Muscle layer of colon (tissue), 2 donors: ENCODE measurements at regions not wholly inside any gene's neighbourhood (a gene's known extent, or its start where the extent isn't known, plus 50 kb on each side); places are given as distances from the start of the nearest gene placed in this dataset.
A peak's percentile ranks its signal among the peaks of the same experiment; 100 is the strongest.

Experiments
- H3K27ac ChIP-seq: one replicate; pipeline ENCODE4 v1.7.0; 2013; ENCODE audit warnings: low read depth, mild to moderate bottlenecking, low read length, moderate library complexity
- H3K27me3 ChIP-seq, 2 donors: one replicate each; pipeline ENCODE4 v1.7.0; 2013; ENCODE audit warnings: low read length in 2 of 2, mild to moderate bottlenecking in 2 of 2; ENCODE audit not compliant: insufficient read depth in 2 of 2, control insufficient read depth in 1 of 2
- H3K36me3 ChIP-seq: one replicate; pipeline ENCODE4 v1.7.0; 2013; ENCODE audit warnings: mild to moderate bottlenecking, low read length; ENCODE audit not compliant: insufficient read depth
- H3K4me1 ChIP-seq: one replicate; pipeline ENCODE4 v1.7.0; 2013; ENCODE audit warnings: mild to moderate bottlenecking, low read length; ENCODE audit not compliant: insufficient read depth
- H3K4me3 ChIP-seq, 2 donors: one replicate each; pipeline ENCODE4 v1.7.0; 2013; ENCODE audit warnings: low read length in 2 of 2, low read depth in 1 of 2, mild to moderate bottlenecking in 1 of 2, moderate library complexity in 1 of 2
- H3K9ac ChIP-seq: one replicate; pipeline ENCODE4 v1.7.0; 2013; ENCODE audit warnings: low read length
- H3K9me3 ChIP-seq: one replicate; pipeline ENCODE4 v1.7.0; 2013; ENCODE audit warnings: mild to moderate bottlenecking, low read length
- donor health status: abdominal sarcoma.
- donor health status: Adenocarcinoma of cecum.

DNA sequence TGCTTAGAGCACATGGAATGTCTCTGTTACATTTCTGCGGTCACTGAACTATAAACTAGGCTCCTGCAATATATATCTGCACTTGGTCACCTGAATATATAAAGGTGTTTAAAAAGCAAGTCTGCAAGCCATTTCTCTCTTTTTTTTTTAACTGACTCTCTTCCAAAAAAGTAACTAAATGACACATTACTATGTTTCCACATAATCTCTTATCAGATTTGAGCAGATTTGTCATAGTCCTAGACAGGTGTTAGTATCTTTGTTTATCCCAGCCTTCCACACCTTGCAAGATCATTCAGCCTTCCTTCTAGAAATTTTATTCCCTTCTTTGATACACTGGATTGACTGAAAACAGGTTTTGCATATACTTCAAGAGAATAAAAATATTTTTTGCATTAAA, 86.7 kb upstream of the KLF7 start:
- H3K27me3 ChIP-seq: no peaks in the 10 kb centered on the region
- peaks cover 32% of the 10 kb centered on the region for H3K4me1 ChIP-seq
- no peak overlapping the region for H3K27ac ChIP-seq
- H3K4me3 ChIP-seq: no peak overlapping the region
- H3K9me3 ChIP-seq: no peaks in the 10 kb centered on the region
- H3K36me3 ChIP-seq: no peaks in the 10 kb centered on the region
- no peak overlapping the region for H3K9ac ChIP-seq

DNA sequence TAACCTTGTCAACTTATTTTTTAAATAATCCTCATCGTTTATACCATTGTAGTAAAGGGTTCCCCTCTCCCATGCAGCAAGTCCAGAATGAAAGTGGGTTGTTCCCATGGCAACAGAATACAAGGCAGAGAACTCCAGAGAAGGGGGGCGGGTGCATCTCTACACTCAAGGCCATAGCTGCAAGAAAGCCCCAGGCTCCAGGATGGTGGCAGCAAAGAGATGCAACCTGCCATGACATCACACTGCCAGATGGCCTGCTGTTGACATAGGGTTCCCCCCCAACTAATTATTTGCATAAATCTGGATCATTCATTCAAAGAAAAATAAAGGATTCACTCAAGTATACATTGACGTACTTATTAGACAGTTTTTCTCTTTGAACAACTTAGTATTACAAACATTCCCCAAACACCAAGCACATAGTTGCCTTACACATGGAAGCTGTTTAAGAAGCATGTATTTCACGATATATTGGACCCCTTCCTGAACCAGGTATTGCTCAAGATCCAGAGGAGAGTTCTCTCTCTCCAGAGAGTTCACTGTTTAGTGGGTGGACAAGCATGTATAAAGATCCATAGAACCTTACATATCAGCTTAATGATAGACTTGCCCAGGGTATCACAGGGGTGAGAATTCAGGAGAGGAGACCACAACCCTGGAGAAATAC, 87.4 kb upstream of the KLF7 start:
- H3K27ac ChIP-seq: no peak overlapping the region
- H3K9me3 ChIP-seq: no peaks in the 10 kb centered on the region
- no peak overlapping the region for H3K4me3 ChIP-seq
- H3K9ac ChIP-seq: no peak overlapping the region
- H3K36me3 ChIP-seq: no peaks in the 10 kb centered on the region
- peaks cover 39% of the 10 kb centered on the region for H3K4me1 ChIP-seq
- no peaks in the 10 kb centered on the region for H3K27me3 ChIP-seq

GRCh38 chr2:207253666-207254345, 88.1 kb upstream of the KLF7 start:
- no peaks in the 10 kb centered on the region for H3K36me3 ChIP-seq
- H3K9ac ChIP-seq: no peak overlapping the region
- H3K27ac ChIP-seq: no peak overlapping the region
- H3K27me3 ChIP-seq: no peaks in the 10 kb centered on the region
- no peak overlapping the region for H3K4me3 ChIP-seq
- no peaks in the 10 kb centered on the region for H3K9me3 ChIP-seq
- H3K4me1 ChIP-seq: peaks cover 46% of the 10 kb centered on the region

- Histone ChIP-seq H3K27me3 (no peaks in the 10 kb centered on the region), H3K4me1 (peaks cover 57% of the 10 kb centered on the region), H3K9me3 (no peaks in the 10 kb centered on the region), H3K36me3 (no peaks in the 10 kb centered on the region), H3K4me3 (no peak overlapping the region), H3K9ac (no peak overlapping the region), H3K27ac (no peak overlapping the region)
Observed at GRCh38 chr2:207254591-207255464, 89.1 kb upstream of the KLF7 start.

DNA sequence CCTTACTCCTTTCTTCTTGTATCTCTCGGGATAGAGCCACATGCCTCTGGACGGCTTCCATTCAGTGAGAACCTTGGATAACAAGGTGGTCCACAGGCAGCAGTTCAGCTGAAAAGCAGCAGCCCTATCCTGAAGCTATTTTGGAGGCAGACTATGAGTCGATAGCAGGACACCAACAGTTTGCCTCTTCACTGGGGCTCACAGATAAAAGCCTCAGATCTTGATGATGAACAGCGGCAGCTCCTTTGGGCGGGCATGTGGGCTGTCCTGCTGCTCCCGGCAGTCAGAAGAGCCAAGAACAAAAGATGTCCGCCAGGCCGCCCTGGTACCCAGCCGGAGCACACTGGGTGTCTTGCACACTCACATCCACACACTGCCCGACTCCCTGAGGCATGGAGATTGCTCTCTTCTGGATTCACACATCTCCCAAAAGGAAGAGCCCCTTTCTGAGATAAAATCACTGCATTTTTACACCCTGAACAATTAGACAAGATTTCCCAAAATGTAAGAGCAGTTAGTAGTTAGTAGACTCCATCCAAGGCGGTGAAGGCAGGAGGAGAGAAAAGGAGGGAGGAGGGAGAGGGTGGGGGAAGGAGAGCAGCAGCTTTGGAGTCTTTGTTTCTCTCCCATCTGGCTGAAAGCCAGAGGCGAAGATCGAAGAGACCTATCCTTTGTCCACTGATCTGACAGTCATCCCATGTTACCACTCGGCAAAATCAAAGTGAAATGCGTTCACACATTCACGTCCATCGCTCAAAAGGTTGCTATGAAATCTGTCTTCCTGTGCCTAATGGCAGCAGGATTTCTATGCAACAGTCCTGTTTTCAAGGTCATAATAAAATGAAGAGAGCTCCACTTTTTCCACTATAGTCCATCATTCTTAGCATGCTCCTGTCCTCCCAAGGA, 90.1 kb upstream of the KLF7 start:
- no peaks in the 10 kb centered on the region for H3K9me3 ChIP-seq
- peaks cover 62% of the 10 kb centered on the region for H3K4me1 ChIP-seq
- H3K4me3 ChIP-seq: no peak overlapping the region
- H3K27ac ChIP-seq: peak overlapping the region; percentile 35
- H3K36me3 ChIP-seq: no peaks in the 10 kb centered on the region
- H3K9ac ChIP-seq: no peak overlapping the region
- H3K27me3 ChIP-seq: no peaks in the 10 kb centered on the region

- no peaks in the 10 kb centered on the region for H3K9me3 ChIP-seq
Observed at GRCh38 chr2:207256476-207257207, 90.9 kb upstream of the KLF7 start.

GRCh38 chr2:207257251-207258250, 91.8 kb upstream of the KLF7 start:
- peak overlapping the region; percentile 73 for H3K27ac ChIP-seq
- H3K4me3 ChIP-seq: no peak overlapping the region
- no peaks in the 10 kb centered on the region for H3K9me3 ChIP-seq
- no peaks in the 10 kb centered on the region for H3K36me3 ChIP-seq
- H3K9ac ChIP-seq: no peak overlapping the region
- H3K27me3 ChIP-seq: no peaks in the 10 kb centered on the region
- peaks cover 62% of the 10 kb centered on the region for H3K4me1 ChIP-seq

More at GRCh38 chr2:207256476-207257207, 90.9 kb upstream of the KLF7 start:
- Histone ChIP-seq H3K27ac (peak overlapping the region; percentile 73), H3K9ac (no peak overlapping the region), H3K27me3 (no peaks in the 10 kb centered on the region), H3K4me3 (no peak overlapping the region), H3K4me1 (peaks cover 62% of the 10 kb centered on the region), H3K36me3 (no peaks in the 10 kb centered on the region)

DNA sequence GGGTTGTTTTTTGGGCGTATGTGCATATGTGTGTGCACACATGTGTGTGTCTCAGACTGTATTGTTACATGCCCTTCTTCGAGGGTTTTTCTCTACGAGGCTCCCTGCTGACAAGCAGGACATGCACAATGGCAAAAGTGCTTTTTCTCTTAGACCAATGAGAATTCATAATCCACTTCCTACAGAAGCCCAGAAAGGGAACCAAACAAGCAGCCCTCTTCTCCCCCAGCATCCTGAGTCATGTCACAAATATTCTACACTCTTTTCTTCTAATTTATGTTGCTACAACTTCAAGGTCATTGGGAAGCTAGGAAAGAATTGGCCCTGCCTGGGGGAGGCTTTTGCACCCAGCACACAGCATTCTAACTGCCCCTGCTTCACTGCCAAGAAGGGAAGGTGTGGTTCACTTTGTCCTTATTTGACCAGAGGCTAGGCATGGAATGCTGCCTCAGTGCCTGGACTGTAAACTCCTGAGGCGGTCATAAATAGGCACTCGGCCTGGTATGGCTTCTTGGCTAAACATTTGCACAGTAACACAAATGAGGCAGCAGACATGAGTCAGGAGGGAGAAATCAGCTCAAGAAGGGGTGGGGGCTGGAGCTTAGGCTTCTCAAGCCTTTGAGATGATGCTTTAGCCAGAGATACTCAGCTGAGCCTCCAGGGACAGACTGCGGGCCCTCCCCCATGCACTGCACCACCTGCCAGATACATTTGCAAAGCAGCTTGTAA, 92.7 kb upstream of the KLF7 start:
- peaks cover 62% of the 10 kb centered on the region for H3K4me1 ChIP-seq
- no peaks in the 10 kb centered on the region for H3K27me3 ChIP-seq
- H3K27ac ChIP-seq: peak overlapping the region; percentile 73
- no peaks in the 10 kb centered on the region for H3K36me3 ChIP-seq
- no peak overlapping the region for H3K4me3 ChIP-seq
- H3K9me3 ChIP-seq: no peaks in the 10 kb centered on the region
- peak overlapping the region; percentile 17 for H3K9ac ChIP-seq

DNA sequence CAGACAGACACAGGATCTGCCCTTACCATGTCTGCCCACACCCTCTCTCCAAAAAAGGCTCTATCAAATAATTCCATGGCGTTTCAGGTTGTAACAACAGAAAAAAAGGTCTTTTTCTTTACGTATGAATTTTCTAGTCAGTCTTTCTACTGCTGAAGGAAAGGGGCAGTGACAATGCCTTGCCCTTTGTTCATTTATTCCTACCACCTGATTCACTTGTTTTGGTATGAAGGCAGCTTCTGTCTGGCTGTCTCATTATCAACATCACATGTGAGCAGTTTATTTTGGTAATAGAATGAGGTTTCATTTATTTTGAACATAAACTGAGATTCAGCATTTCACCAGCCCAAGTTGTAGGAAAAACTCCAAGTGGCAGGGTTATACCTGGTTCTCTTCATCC, 94.3 kb upstream of the KLF7 start:
- H3K9ac ChIP-seq: no peak overlapping the region
- no peak overlapping the region for H3K27ac ChIP-seq
- H3K4me1 ChIP-seq: peaks cover 61% of the 10 kb centered on the region

More for the DNA sequence above, 94.3 kb upstream of the KLF7 start:
- H3K4me3 ChIP-seq: no peak overlapping the region
- no peaks in the 10 kb centered on the region for H3K36me3 ChIP-seq
- no peaks in the 10 kb centered on the region for H3K9me3 ChIP-seq
- no peaks in the 10 kb centered on the region for H3K27me3 ChIP-seq
